Nephron progenitor cell (in vitro differentiated cells): ENCODE measurements at regions not wholly inside any gene's neighbourhood (a gene's known extent, or its start where the extent isn't known, plus 50 kb on each side); places are given as distances from the start of the nearest gene placed in this dataset.

Experiments used
- DNase-seq: peaks from one replicate; pipeline ENCODE4 v3.0.0; 2021
- H3K27ac Mint-ChIP-seq: 2 replicates; pipeline ENCODE4 v1.8.0; 2021; ENCODE audit warnings: mild to moderate bottlenecking, moderate library complexity, mixed read lengths
- H3K27me3 Mint-ChIP-seq: 2 replicates; pipeline ENCODE4 v1.8.0; 2021; ENCODE audit warnings: mild to moderate bottlenecking, low read depth, mixed read lengths; ENCODE audit not compliant: poor library complexity
- H3K36me3 Mint-ChIP-seq: 2 replicates; pipeline ENCODE4 v1.8.0; 2021; ENCODE audit warnings: low read depth, mixed read lengths
- H3K4me1 Mint-ChIP-seq: 2 replicates; pipeline ENCODE4 v1.8.0; 2021; ENCODE audit warnings: mixed read lengths
- H3K4me3 Mint-ChIP-seq: 2 replicates; pipeline ENCODE4 v1.8.0; 2021; ENCODE audit warnings: mild to moderate bottlenecking, moderate library complexity, mixed read lengths
- H3K9me3 Mint-ChIP-seq: 2 replicates; pipeline ENCODE4 v1.8.0; 2021; ENCODE audit warnings: mild to moderate bottlenecking, moderate library complexity, mixed read lengths
- CTCF ChIP-seq: fragments of 200-600 bp; sonication (generic); IDR thresholded peaks from 2 replicates; pipeline ENCODE4 v1.5.0; 2021; ENCODE audit warnings: antibody characterized with exemption

- peaks cover 22% of the 10 kb centered on the region for H3K4me1 Mint-ChIP-seq
- no peak overlapping the region for H3K4me3 Mint-ChIP-seq
- H3K27me3 Mint-ChIP-seq: peaks cover 12% of the 10 kb centered on the region
- peaks cover 14% of the 10 kb centered on the region for H3K9me3 Mint-ChIP-seq
- no peak overlapping the region for H3K27ac Mint-ChIP-seq
- peaks cover 8% of the 10 kb centered on the region for H3K36me3 Mint-ChIP-seq
- DNase-seq: no peak
- TF ChIP-seq CTCF: no peak
Measured at GRCh38 chr9:83182071-83182470, 119.1 kb upstream of the RASEF start.

GRCh38 chr9:83178717-83179116 is 115.8 kb upstream of the RASEF start:
- peaks cover 4% of the 10 kb centered on the region for H3K27me3 Mint-ChIP-seq
- H3K9me3 Mint-ChIP-seq: peaks cover 34% of the 10 kb centered on the region
- H3K4me1 Mint-ChIP-seq: peaks cover 4% of the 10 kb centered on the region
- no peak overlapping the region for H3K4me3 Mint-ChIP-seq
- TF ChIP-seq CTCF: no peak
- H3K27ac Mint-ChIP-seq: no peak overlapping the region
- peaks cover 8% of the 10 kb centered on the region for H3K36me3 Mint-ChIP-seq
- DNase-seq: no peak

- Mint-ChIP-seq H3K27me3 (peaks cover 4% of the 10 kb centered on the region), H3K36me3 (peaks cover 13% of the 10 kb centered on the region), H3K4me1 (peaks cover 4% of the 10 kb centered on the region), H3K9me3 (peaks cover 44% of the 10 kb centered on the region), H3K4me3 (no peak overlapping the region), H3K27ac (no peak overlapping the region)
- TF ChIP-seq CTCF: no peak
- no peak for DNase-seq
Measured at GRCh38 chr9:83177747-83178146, 114.8 kb upstream of the RASEF start.

GRCh38 chr9:83167126-83167525 is 104.2 kb upstream of the RASEF start:
- TF ChIP-seq CTCF: no peak
- H3K27ac Mint-ChIP-seq: no peak overlapping the region
- peaks cover 35% of the 10 kb centered on the region for H3K9me3 Mint-ChIP-seq
- no peak overlapping the region for H3K4me3 Mint-ChIP-seq
- no peaks in the 10 kb centered on the region for H3K4me1 Mint-ChIP-seq
- no peaks in the 10 kb centered on the region for H3K27me3 Mint-ChIP-seq
- no peaks in the 10 kb centered on the region for H3K36me3 Mint-ChIP-seq
- DNase-seq: no peak

GRCh38 chr9:83166372-83166771 is 103.4 kb upstream of the RASEF start:
- no peak overlapping the region for H3K27ac Mint-ChIP-seq
- TF ChIP-seq CTCF: no peak
- H3K4me3 Mint-ChIP-seq: no peak overlapping the region
- H3K4me1 Mint-ChIP-seq: no peaks in the 10 kb centered on the region
- H3K9me3 Mint-ChIP-seq: peaks cover 36% of the 10 kb centered on the region
- no peaks in the 10 kb centered on the region for H3K36me3 Mint-ChIP-seq
- DNase-seq: peak; percentile 17
- no peaks in the 10 kb centered on the region for H3K27me3 Mint-ChIP-seq

GRCh38 chr9:83155733-83156132 is 92.8 kb upstream of the RASEF start:
- peaks cover 15% of the 10 kb centered on the region for H3K9me3 Mint-ChIP-seq
- no peak for DNase-seq
- H3K27me3 Mint-ChIP-seq: no peaks in the 10 kb centered on the region
- H3K36me3 Mint-ChIP-seq: peaks cover 7% of the 10 kb centered on the region
- no peak for TF ChIP-seq CTCF
- H3K27ac Mint-ChIP-seq: no peak overlapping the region
- peaks cover 26% of the 10 kb centered on the region for H3K4me1 Mint-ChIP-seq
- H3K4me3 Mint-ChIP-seq: no peak overlapping the region
